DOHH2 (cell line): ENCODE measurements at regions not wholly inside any gene's neighbourhood (a gene's known extent, or its start where the extent isn't known, plus 50 kb on each side); places are given as distances from the start of the nearest gene placed in this dataset.
"Not testable (repeated sequence)": the region's sequence is repeated elsewhere in the genome, so short reads cannot be mapped to it uniquely, and the experiment has no call there.

Experiments
- H3F3A ChIP-seq: fragments of 200-600 bp; sonication (generic), shearing (Covaris generic); 2 replicates; pipeline ENCODE4 v1.6.0; 2016; ENCODE audit warnings: antibody characterized with exemption, mild to moderate bottlenecking; ENCODE audit not compliant: control insufficient read depth, insufficient read depth
- H3K27ac ChIP-seq: fragments of 200-600 bp; sonication (generic); 2 replicates; pipeline ENCODE4 v1.5.1; 2014; ENCODE audit warnings: low read depth, mild to moderate bottlenecking, low read length, moderate library complexity
- H3K27me3 ChIP-seq: fragments of 200-600 bp; sonication (generic); 2 replicates; pipeline ENCODE4 v1.6.1; 2014; ENCODE audit warnings: mild to moderate bottlenecking, low read length, mixed read lengths; ENCODE audit not compliant: control insufficient read depth
- H3K36me3 ChIP-seq: fragments of 200-600 bp; sonication (generic); 2 replicates; pipeline ENCODE4 v1.6.1; 2014; ENCODE audit warnings: mild to moderate bottlenecking, low read length, moderate library complexity, mixed read lengths; ENCODE audit not compliant: control insufficient read depth
- H3K4me1 ChIP-seq: fragments of 200-600 bp; sonication (generic); 2 replicates; pipeline ENCODE4 v1.6.1; 2014; ENCODE audit warnings: mild to moderate bottlenecking, low read length, mixed read lengths; ENCODE audit not compliant: control insufficient read depth
- H3K4me2 ChIP-seq: fragments of 200-600 bp; sonication (generic); 2 replicates; pipeline ENCODE4 v1.6.0; 2014; ENCODE audit warnings: mild to moderate bottlenecking, low read length, moderate library complexity
- H3K4me3 ChIP-seq: fragments of 200-600 bp; sonication (generic); 2 replicates; pipeline ENCODE4 v1.5.1; 2014; ENCODE audit warnings: mild to moderate bottlenecking, low read length, mixed read lengths
- H3K79me2 ChIP-seq: fragments of 200-600 bp; sonication (generic); 2 replicates; pipeline ENCODE4 v1.6.1; 2014; ENCODE audit warnings: mild to moderate bottlenecking, low read length, mixed read lengths; ENCODE audit not compliant: control insufficient read depth
- H3K9me2 ChIP-seq: fragments of 200-600 bp; sonication (generic); replicated peaks from 2 replicates; pipeline ENCODE4 v1.6.1; 2014; ENCODE audit warnings: mild to moderate bottlenecking, low read length, mixed read lengths; ENCODE audit not compliant: control insufficient read depth
- H3K9me3 ChIP-seq: fragments of 200-600 bp; sonication (generic); 2 replicates; pipeline ENCODE4 v1.6.1; 2014; ENCODE audit warnings: antibody characterized with exemption, low read length, mixed read lengths; ENCODE audit not compliant: control insufficient read depth, insufficient read depth
- H4K20me1 ChIP-seq: fragments of 200-600 bp; sonication (generic); 2 replicates; pipeline ENCODE4 v1.6.0; 2014; ENCODE audit warnings: low read depth, mild to moderate bottlenecking, antibody characterized with exemption, low read length, moderate library complexity; ENCODE audit not compliant: control insufficient read depth, insufficient read depth
- EZH2phosphoT487 ChIP-seq: fragments of 200-600 bp; sonication (generic); IDR thresholded peaks from 2 replicates; pipeline ENCODE4 v1.6.1; 2017; ENCODE audit warnings: borderline replicate concordance, mild to moderate bottlenecking, antibody characterized with exemption, low read length, moderate library complexity, mixed read lengths
- TF ChIP-seq, protein P1 (sequence below): fragments of 200-600 bp; sonication (generic); IDR thresholded peaks from one replicate; pipeline ENCODE4 v1.5.1; 2014; ENCODE audit warnings: antibody characterized with exemption, mild to moderate bottlenecking, low read depth, low read length; ENCODE audit not compliant: poor library complexity, severe bottlenecking

DNA sequence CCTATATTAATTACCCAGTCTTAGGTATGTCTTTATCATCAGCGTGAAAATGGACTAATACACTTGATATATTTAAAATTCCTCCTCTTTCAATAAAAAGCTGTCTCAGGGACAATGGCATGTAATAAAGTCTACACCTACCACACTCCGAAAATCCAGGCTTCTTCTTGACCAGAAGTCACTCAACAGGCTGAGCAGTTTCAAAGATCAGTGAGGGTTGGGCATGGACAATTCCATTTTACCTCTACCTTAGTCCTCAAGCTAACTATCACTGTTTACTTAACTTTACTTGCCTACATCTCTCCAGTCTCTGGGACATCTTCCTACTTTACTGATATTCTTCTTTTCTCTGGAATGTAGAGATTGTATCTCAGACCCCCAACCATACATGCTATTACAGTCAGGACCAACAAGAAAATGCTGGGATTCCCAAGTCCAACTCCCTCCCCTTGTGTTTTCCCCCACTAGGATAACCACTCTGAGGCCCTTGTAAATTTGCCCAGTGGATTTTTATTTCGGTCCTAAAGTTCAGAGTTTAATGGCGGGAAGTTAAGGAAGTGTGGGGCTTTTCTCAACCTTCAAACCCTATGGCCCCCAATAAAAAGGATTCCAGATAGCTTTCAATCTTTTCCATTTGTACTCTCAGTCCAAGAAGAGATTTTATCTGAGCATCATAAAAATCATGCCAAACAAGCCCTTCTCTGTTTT is 137.1 kb upstream of the TSC22D2 start:
- Histone ChIP-seq H3K9me3 (no peaks in the 10 kb centered on the region), H3K36me3 (no peaks in the 10 kb centered on the region), H3F3A (no peaks in the 10 kb centered on the region), H3K4me1 (no peaks in the 10 kb centered on the region), H3K4me2 (no peak overlapping the region), H3K27ac (no peak overlapping the region), H3K79me2 (no peaks in the 10 kb centered on the region), H3K9me2 (no peaks in the 10 kb centered on the region), H3K4me3 (no peak overlapping the region), H4K20me1 (no peaks in the 10 kb centered on the region), H3K27me3 (peaks cover 5% of the 10 kb centered on the region)
- TF ChIP-seq EZH2phosphoT487 = no peak
- TF ChIP-seq, protein P1, sequence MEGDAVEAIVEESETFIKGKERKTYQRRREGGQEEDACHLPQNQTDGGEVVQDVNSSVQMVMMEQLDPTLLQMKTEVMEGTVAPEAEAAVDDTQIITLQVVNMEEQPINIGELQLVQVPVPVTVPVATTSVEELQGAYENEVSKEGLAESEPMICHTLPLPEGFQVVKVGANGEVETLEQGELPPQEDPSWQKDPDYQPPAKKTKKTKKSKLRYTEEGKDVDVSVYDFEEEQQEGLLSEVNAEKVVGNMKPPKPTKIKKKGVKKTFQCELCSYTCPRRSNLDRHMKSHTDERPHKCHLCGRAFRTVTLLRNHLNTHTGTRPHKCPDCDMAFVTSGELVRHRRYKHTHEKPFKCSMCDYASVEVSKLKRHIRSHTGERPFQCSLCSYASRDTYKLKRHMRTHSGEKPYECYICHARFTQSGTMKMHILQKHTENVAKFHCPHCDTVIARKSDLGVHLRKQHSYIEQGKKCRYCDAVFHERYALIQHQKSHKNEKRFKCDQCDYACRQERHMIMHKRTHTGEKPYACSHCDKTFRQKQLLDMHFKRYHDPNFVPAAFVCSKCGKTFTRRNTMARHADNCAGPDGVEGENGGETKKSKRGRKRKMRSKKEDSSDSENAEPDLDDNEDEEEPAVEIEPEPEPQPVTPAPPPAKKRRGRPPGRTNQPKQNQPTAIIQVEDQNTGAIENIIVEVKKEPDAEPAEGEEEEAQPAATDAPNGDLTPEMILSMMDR = no peak

DNA sequence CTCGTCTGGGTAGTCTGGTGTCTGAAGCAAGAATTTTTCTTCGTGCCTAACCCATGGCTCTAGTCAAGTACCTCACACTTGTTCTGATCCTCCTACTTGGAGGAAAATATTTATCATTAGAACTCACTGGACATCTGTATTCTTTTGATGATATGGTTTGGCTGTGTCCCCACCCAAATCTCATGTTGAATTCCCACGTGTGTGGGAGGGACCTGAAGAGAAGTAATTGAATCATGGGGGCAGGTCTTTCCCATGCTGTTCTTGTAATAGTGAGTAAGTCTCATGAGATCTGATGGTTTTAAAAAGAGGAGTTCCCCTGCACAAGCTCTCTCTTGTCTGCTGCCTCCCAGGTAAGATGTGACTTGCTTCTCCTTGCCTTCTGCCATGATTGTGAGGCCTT is 137.7 kb upstream of the TSC22D2 start:
- not testable (repeated sequence) for H3K9me3 ChIP-seq

DNA sequence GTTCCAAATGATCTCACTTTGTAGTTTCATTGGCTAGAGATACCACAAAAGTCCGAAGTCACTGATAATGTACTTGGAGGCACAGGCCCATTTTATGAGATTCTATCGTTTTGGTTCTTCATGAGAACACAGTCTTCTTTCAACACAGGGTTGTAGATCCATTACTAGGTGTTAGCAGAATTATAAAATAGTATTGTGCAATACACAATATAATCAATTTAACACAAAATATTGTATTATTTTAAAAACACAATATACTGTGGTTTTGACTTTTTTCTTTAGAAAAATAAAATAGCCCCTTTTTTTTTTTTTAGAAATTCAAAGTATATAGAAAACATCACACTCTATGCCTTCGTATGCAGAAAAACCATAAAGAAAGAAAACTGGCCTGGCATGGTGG is 138.6 kb upstream of the TSC22D2 start:
- H3K27ac ChIP-seq = no peak overlapping the region
- H3K27me3 ChIP-seq = peaks cover 5% of the 10 kb centered on the region; the same call in 1 of the 2 replicates
- TF ChIP-seq, protein P1 = no peak
- TF ChIP-seq EZH2phosphoT487 = no peak

More for the DNA sequence above, 137.7 kb upstream of the TSC22D2 start:
- H3F3A ChIP-seq, H3K79me2 ChIP-seq, H3K27ac ChIP-seq, H3K27me3 ChIP-seq, H3K4me3 ChIP-seq, H3K4me2 ChIP-seq, H4K20me1 ChIP-seq, H3K4me1 ChIP-seq, H3K36me3 ChIP-seq, H3K9me2 ChIP-seq: not testable (repeated sequence)

More for the DNA sequence above, 138.6 kb upstream of the TSC22D2 start:
- Histone ChIP-seq H3K4me2 (no peak overlapping the region), H3K9me3 (no peaks in the 10 kb centered on the region), H3K4me3 (no peak overlapping the region), H3K79me2 (no peaks in the 10 kb centered on the region), H3K4me1 (peaks cover 9% of the 10 kb centered on the region), H3K9me2 (no peaks in the 10 kb centered on the region), H4K20me1 (no peaks in the 10 kb centered on the region), H3K36me3 (no peaks in the 10 kb centered on the region), H3F3A (no peaks in the 10 kb centered on the region)
